Esophagus muscularis mucosa (tissue), 4 donors: ENCODE measurements at regions not wholly inside any gene's neighbourhood (a gene's known extent, or its start where the extent isn't known, plus 50 kb on each side); places are given as distances from the start of the nearest gene placed in this dataset.

Experiments
- DNase-seq: peaks from one replicate; pipeline ENCODE4 v3.0.0-alpha.2; 2017; ENCODE audit errors: extremely low spot score
- H3K27ac ChIP-seq, 4 donors: fragments of 200-600 bp; sonication (generic); replicated peaks in 1 of 4; 1 replicate in 3 of 4; 2 replicates in 1 of 4; pipeline ENCODE4 v1.5.1; 2016 to 2019; ENCODE audit warnings: mild to moderate bottlenecking in 1 of 4
- H3K27me3 ChIP-seq, 4 donors: fragments of 200-600 bp; sonication (generic); one replicate each; pipeline versions ENCODE4 v1.5.1 to v1.6.0; 2016 to 2019
- H3K36me3 ChIP-seq, 4 donors: fragments of 200-600 bp; sonication (generic); one replicate each; pipeline ENCODE4 v1.5.1; 2016 to 2019
- H3K4me1 ChIP-seq, 4 donors: fragments of 200-600 bp; sonication (generic); one replicate each; pipeline ENCODE4 v1.5.1; 2016 to 2019
- H3K4me3 ChIP-seq, 4 donors: fragments of 200-600 bp; sonication (generic); 1 replicate in 2 of 4; 2 replicates in 2 of 4; pipeline ENCODE4 v1.5.1; 2016 to 2019; ENCODE audit warnings: mild to moderate bottlenecking in 4 of 4, moderate library complexity in 1 of 4
- H3K9me3 ChIP-seq, 4 donors: fragments of 200-600 bp; sonication (generic); 1 replicate in 3 of 4; 2 replicates in 1 of 4; pipeline ENCODE4 v1.5.1; 2016 to 2019
- CTCF ChIP-seq, 3 experiments: fragments of 200-600 bp in 2 of 3; fragments of 450-650 bp in 1 of 3; sonication (generic) in 2 of 3; IDR thresholded peaks; one replicate each; pipeline ENCODE4 v1.5.1; 2017 to 2019; ENCODE audit warnings: antibody characterized with exemption in 3 of 3, mild to moderate bottlenecking in 2 of 3, moderate library complexity in 1 of 3
- EP300 ChIP-seq: sonication (generic); formaldehyde crosslinking; IDR thresholded peaks from one replicate; pipeline ENCODE4 v1.6.1; 2017; ENCODE audit warnings: antibody characterized with exemption
- POLR2A ChIP-seq: fragments of 450-650 bp; IDR thresholded peaks from one replicate; pipeline ENCODE4 v1.6.1; 2017; ENCODE audit warnings: antibody characterized with exemption, moderate library complexity, mild to moderate bottlenecking, low read depth
- POLR2AphosphoS5 ChIP-seq, 2 donors: sonication (generic); formaldehyde crosslinking; IDR thresholded peaks; one replicate each; pipeline ENCODE4 v1.6.1; 2017; ENCODE audit warnings: antibody characterized with exemption in 2 of 2
- WGBS: methylation state at CpG from one replicate; pipeline ENCODE4 v1.1.5; 2018; 5-methylcytosine and 5-hydroxymethylcytosine counted together
- intact Hi-C: fragments of 100-400 bp; cut with DNase I; formaldehyde crosslinking; loops from one replicate; pipeline ENCODE4 v1.15.1; 2023

GRCh38 chr6:6474170-6474920 lies 114.2 kb upstream of the LY86 start:
- no peak overlapping the region for H3K27ac ChIP-seq
- intact Hi-C loops = no loop called here
- TF ChIP-seq CTCF (IDR thresholded peaks at IDR 0.05) (no peak), POLR2AphosphoS5 (IDR thresholded peaks at IDR 0.05) (no peak), EP300 (no peak), POLR2A (no peak)
- H3K36me3 ChIP-seq = no peaks in the 10 kb centered on the region
- no peak overlapping the region for H3K4me3 ChIP-seq
- no peaks in the 10 kb centered on the region for H3K4me1 ChIP-seq
- peaks cover 0 to 3% (median 0%) of the 10 kb centered on the region in 4 donors for H3K27me3 ChIP-seq
- WGBS = 78% methylated on average over 6 of the region's 11 CpGs
- peaks cover 0 to 14% (median 6%) of the 10 kb centered on the region in 4 donors for H3K9me3 ChIP-seq
- no peak for DNase-seq

GRCh38 chr6:6479785-6480184 lies 108.7 kb upstream of the LY86 start:
- no peak for TF ChIP-seq EP300
- TF ChIP-seq CTCF (IDR thresholded peaks at IDR 0.05) = no peak
- no peak for TF ChIP-seq POLR2A
- no peak for TF ChIP-seq POLR2AphosphoS5 (IDR thresholded peaks at IDR 0.05)
- H3K27me3 ChIP-seq = peaks cover 0 to 8% (median 0%) of the 10 kb centered on the region in 4 donors
- no peaks in the 10 kb centered on the region for H3K4me1 ChIP-seq
- no peak overlapping the region for H3K4me3 ChIP-seq
- H3K36me3 ChIP-seq = no peaks in the 10 kb centered on the region
- H3K9me3 ChIP-seq = peaks cover 0 to 11% (median 6%) of the 10 kb centered on the region in 4 donors
- intact Hi-C loops = no loop called here
- no peak overlapping the region for H3K27ac ChIP-seq
- WGBS = 68% methylated on average over 6 of the region's 6 CpGs
- DNase-seq = peak; percentile 42

GRCh38 chr6:6482256-6482655 lies 106.3 kb upstream of the LY86 start:
- 88% methylated on average over 5 of the region's 5 CpGs for WGBS
- TF ChIP-seq CTCF (IDR thresholded peaks at IDR 0.05) = no peak
- no peak for TF ChIP-seq POLR2A
- no peak for TF ChIP-seq POLR2AphosphoS5 (IDR thresholded peaks at IDR 0.05)
- TF ChIP-seq EP300 = no peak
- DNase-seq = peak; percentile 26
- H3K4me3 ChIP-seq = no peak overlapping the region
- H3K27ac ChIP-seq = no peak overlapping the region
- H3K9me3 ChIP-seq = peaks cover 0 to 11% (median 6%) of the 10 kb centered on the region in 4 donors
- peaks cover 0 to 4% (median 0%) of the 10 kb centered on the region in 4 donors for H3K27me3 ChIP-seq
- intact Hi-C loops = no loop called here
- no peaks in the 10 kb centered on the region for H3K36me3 ChIP-seq
- H3K4me1 ChIP-seq = no peaks in the 10 kb centered on the region

- H3K4me3 ChIP-seq = no peak overlapping the region
- intact Hi-C loops = no loop called here
These were observed 105.4 kb upstream of the LY86 start for GRCh38 chr6:6483168-6483567.

More at GRCh38 chr6:6483168-6483567, 105.4 kb upstream of the LY86 start:
- WGBS = 70% methylated on average over 2 of the region's 2 CpGs
- Histone ChIP-seq H3K4me1 (no peaks in the 10 kb centered on the region), H3K36me3 (no peaks in the 10 kb centered on the region), H3K9me3 (peaks cover 0 to 11% (median 6%) of the 10 kb centered on the region in 4 donors), H3K27ac (no peak overlapping the region), H3K27me3 (peaks cover 0 to 4% (median 0%) of the 10 kb centered on the region in 4 donors)
- DNase-seq = peak; percentile 60
- TF ChIP-seq CTCF (IDR thresholded peaks at IDR 0.05) = no peak
- no peak for TF ChIP-seq POLR2AphosphoS5 (IDR thresholded peaks at IDR 0.05)
- no peak for TF ChIP-seq POLR2A
- TF ChIP-seq EP300 = no peak
